GM06990 (cell line): ENCODE measurements at regions not wholly inside any gene's neighbourhood (a gene's known extent, or its start where the extent isn't known, plus 50 kb on each side); places are given as distances from the start of the nearest gene placed in this dataset.

Experiments
- DNase-seq: peaks from one replicate; pipeline ENCODE4 v3.0.0-alpha.2; 2011; ENCODE audit not compliant: insufficient read length; ENCODE audit errors: extremely low read depth
- H3K27me3 ChIP-seq: replicated peaks from 2 replicates; pipeline ENCODE4 v1.6.0; 2011; ENCODE audit warnings: low read length; ENCODE audit not compliant: control insufficient read depth, insufficient read depth
- H3K36me3 ChIP-seq: 2 replicates; pipeline ENCODE4 v1.5.1; 2011; ENCODE audit warnings: low read length; ENCODE audit not compliant: control insufficient read depth, insufficient read depth
- H3K4me3 ChIP-seq: replicated peaks from 2 replicates; pipeline ENCODE4 v1.5.1; 2011; ENCODE audit warnings: low read depth, mild to moderate bottlenecking, control low read depth, low read length
- TF ChIP-seq, protein P1 (sequence below): IDR thresholded peaks from 2 replicates; pipeline ENCODE4 v1.5.1; 2011; ENCODE audit warnings: low read length, control low read depth, mild to moderate bottlenecking, inconsistent platforms; ENCODE audit not compliant: insufficient read depth, poor library complexity, severe bottlenecking

DNA sequence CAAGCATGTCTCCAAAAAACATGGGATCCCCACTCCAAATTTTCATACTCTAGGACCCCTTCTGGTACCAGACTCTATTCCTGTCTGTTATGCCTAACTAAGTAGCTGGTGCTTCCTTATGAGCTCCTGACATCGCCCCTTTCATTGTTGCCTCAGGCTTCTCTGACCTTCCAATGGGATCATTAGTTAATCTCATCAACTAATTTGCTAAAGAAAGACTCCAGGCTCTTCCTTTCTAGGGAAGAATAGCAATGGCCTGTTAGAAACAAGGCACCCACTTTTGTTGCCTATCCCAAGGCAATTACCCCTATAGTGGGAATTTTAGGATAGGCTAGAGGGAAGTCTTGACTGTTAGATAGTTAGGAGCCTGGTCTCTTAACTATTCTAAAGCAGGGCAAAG, 369.5 kb downstream of the MLLT3 start:
- no peak for DNase-seq
- Histone ChIP-seq H3K36me3 (no peaks in the 10 kb centered on the region), H3K4me3 (no peak overlapping the region), H3K27me3 (no peaks in the 10 kb centered on the region; the same call in none of the 2 replicates)
- TF ChIP-seq, protein P1, sequence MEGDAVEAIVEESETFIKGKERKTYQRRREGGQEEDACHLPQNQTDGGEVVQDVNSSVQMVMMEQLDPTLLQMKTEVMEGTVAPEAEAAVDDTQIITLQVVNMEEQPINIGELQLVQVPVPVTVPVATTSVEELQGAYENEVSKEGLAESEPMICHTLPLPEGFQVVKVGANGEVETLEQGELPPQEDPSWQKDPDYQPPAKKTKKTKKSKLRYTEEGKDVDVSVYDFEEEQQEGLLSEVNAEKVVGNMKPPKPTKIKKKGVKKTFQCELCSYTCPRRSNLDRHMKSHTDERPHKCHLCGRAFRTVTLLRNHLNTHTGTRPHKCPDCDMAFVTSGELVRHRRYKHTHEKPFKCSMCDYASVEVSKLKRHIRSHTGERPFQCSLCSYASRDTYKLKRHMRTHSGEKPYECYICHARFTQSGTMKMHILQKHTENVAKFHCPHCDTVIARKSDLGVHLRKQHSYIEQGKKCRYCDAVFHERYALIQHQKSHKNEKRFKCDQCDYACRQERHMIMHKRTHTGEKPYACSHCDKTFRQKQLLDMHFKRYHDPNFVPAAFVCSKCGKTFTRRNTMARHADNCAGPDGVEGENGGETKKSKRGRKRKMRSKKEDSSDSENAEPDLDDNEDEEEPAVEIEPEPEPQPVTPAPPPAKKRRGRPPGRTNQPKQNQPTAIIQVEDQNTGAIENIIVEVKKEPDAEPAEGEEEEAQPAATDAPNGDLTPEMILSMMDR, result no peak

DNA sequence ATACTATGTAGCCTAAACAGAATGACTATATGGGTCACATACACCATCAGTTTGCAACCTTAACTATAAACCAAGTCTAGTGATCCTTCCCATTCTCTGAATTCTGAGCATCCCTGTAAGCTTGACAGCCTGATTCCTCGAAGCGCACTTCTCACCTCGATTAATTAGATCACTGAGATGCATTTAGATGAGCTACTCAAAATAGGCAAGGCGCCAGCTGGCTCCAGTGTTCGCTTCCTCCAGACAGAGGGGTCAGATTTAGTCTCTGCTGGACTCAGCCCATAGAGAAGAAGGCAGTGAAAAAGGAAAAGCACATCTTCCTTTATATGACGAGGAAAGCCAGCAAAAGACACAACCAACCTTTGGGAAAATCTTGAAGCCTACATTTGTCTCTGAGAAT, 371.5 kb downstream of the MLLT3 start:
- TF ChIP-seq, protein P1, result no peak
- Histone ChIP-seq H3K4me3 (no peak overlapping the region), H3K27me3 (no peaks in the 10 kb centered on the region; the same call in none of the 2 replicates), H3K36me3 (no peaks in the 10 kb centered on the region)
- DNase-seq, result no peak

DNA sequence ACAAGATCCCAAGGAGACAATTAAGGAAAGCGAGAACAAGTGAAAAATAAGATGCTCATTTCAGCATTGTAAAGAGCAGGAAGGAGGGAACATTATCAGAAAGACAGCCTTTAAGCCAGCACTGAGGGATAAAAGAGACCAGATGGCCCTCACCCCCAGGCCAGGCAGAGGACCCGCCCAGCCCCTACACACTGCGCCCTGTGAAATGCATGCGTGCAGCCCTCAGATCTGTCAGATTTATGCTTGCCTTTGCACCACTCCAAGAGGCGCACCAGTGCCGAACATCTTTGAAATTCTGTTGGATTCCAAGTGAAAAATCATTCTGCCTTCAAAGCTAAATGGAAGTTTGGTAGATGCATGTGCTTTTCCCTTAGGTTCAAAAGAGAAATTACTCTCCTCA, 378.0 kb downstream of the MLLT3 start:
- TF ChIP-seq, protein P1, result no peak
- Histone ChIP-seq H3K27me3 (no peaks in the 10 kb centered on the region; the same call in 1 of the 2 replicates), H3K4me3 (no peak overlapping the region), H3K36me3 (no peaks in the 10 kb centered on the region)
- no peak for DNase-seq

DNA sequence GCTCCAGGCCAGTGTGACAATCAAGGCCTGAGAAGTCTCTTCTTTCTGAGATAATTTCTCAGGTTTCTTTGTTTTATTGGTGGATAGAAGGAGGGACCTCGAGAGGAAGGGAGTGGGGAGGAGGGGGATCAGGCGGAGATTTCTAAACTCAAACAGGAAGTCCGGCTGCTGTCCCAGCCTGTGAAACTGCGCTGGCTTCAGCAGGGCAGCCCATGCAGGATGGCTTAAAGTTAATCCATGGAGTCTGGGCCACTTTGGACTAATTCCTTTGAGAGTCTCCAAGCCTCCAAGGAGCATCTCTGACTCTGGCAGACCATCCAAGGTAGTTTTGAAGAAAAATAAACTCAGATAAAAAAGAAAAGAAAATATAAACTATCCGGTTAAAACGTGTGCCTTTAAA, 378.5 kb downstream of the MLLT3 start:
- H3K27me3 ChIP-seq, result no peaks in the 10 kb centered on the region; the same call in 1 of the 2 replicates
- H3K36me3 ChIP-seq, result no peaks in the 10 kb centered on the region
- TF ChIP-seq, protein P1, result no peak
- no peak for DNase-seq
- no peak overlapping the region for H3K4me3 ChIP-seq

DNA sequence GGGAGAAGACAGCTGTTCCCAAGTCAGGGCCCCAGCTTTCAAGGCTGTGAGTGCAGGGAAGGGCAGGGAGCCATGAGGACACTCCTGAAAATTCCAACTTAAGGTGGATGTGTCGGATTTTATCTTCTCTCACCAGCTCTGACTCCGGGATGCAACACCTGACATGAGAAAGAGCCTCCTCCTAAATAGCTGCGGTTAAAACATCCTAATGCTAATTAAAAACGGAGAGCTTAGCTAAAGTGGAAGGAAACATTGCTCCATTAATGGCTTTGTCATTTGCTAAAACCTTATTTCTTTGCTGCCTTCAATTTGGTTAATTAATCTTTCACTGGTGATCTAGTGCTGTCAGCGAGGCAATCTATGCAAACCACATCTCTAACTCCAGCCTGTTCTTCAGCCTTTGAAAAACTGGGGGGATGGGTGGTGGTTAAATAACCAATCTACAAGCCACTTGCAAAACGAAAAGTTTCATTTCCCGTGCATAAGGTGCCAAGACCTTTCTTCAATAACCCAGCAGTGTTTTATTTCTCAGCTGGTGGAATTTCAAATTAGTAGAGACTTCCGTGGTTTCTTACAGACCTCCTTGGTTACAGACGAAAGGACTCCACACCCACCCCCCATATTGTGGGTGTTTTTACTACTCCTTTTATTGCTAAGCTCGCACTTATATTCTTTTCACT, 379.6 kb downstream of the MLLT3 start:
- no peak overlapping the region for H3K4me3 ChIP-seq
- no peaks in the 10 kb centered on the region; the same call in 1 of the 2 replicates for H3K27me3 ChIP-seq
- peak; percentile 33 for DNase-seq
- TF ChIP-seq, protein P1, result no peak
- H3K36me3 ChIP-seq, result no peaks in the 10 kb centered on the region
